HFF-Myc (cell line): ENCODE measurements at regions not wholly inside any gene's neighbourhood (a gene's known extent, or its start where the extent isn't known, plus 50 kb on each side); places are given as distances from the start of the nearest gene placed in this dataset.

Experiments used
- DNase-seq: peaks from one replicate; pipeline ENCODE4 v3.0.0-alpha.2; 2011; ENCODE audit warnings: low read depth; ENCODE audit errors: extremely low read depth
- H3K4me3 ChIP-seq: replicated peaks from 2 replicates; pipeline ENCODE4 v1.5.1; 2011; ENCODE audit warnings: low read depth, mild to moderate bottlenecking, control low read depth, low read length
- CTCF ChIP-seq: IDR thresholded peaks from 2 replicates; pipeline ENCODE4 v1.5.1; 2012; ENCODE audit warnings: mild to moderate bottlenecking, low read depth, low read length, control low read depth; ENCODE audit errors: missing control alignments

GRCh38 chr5:1669276-1670155, 130.1 kb downstream of the MRPL36 start:
- no peak for TF ChIP-seq CTCF
- no peak overlapping the region for H3K4me3 ChIP-seq
- DNase-seq, result no peak

GRCh38 chr5:1668141-1668721, 131.4 kb downstream of the MRPL36 start:
- H3K4me3 ChIP-seq, result no peak overlapping the region
- no peak for DNase-seq
- no peak for TF ChIP-seq CTCF

GRCh38 chr5:1667648-1668140, 131.9 kb downstream of the MRPL36 start:
- no peak for DNase-seq
- no peak overlapping the region for H3K4me3 ChIP-seq
- no peak for TF ChIP-seq CTCF

GRCh38 chr5:1666812-1667588, 132.6 kb downstream of the MRPL36 start:
- H3K4me3 ChIP-seq, result no peak overlapping the region
- DNase-seq, result no peak
- TF ChIP-seq CTCF, result peak; percentile 25

GRCh38 chr5:1666221-1666620, 133.4 kb downstream of the MRPL36 start:
- no peak for DNase-seq
- TF ChIP-seq CTCF, result no peak
- no peak overlapping the region for H3K4me3 ChIP-seq

- no peak for TF ChIP-seq CTCF
- DNase-seq, result no peak
- H3K4me3 ChIP-seq, result no peak overlapping the region
Measured at GRCh38 chr5:1665803-1666202, 133.8 kb downstream of the MRPL36 start.
